H1 (cell line): ENCODE measurements at regions not wholly inside any gene's neighbourhood (a gene's known extent, or its start where the extent isn't known, plus 50 kb on each side); places are given as distances from the start of the nearest gene placed in this dataset.
A peak's percentile ranks its signal among the peaks of the same experiment; 100 is the strongest.

Experiments used
- CTCF ChIA-PET: fragments of 300-600 bp; sonication (Branson Sonifier 250); formaldehyde crosslinking; loops from one replicate; lab custom pipeline; 2021; ENCODE audit not compliant: partially characterized antibody; lab: Charles Lee
- POLR2A ChIA-PET: fragments of 300-600 bp; sonication (Branson Sonifier 250); formaldehyde crosslinking; loops from one replicate; lab custom pipeline; 2021; ENCODE audit warnings: inconsistent platforms; ENCODE audit not compliant: partially characterized antibody; lab: Charles Lee
- DNase-seq, 2 experiments: peaks; one replicate each; pipeline versions ENCODE4 v3.0.0 to v3.0.0-alpha.2; 2010 to 2022; ENCODE audit warnings: low spot score in 2 of 2, low read depth in 1 of 2, mixed read lengths in 1 of 2
- FAIRE-seq: peaks from 2 replicates; lab custom pipeline; 2011; peaks lifted over from hg19 to GRCh38; lab: Jason Lieb, UNC
- H2AFZ ChIP-seq: 2 replicates; pipeline ENCODE4 v1.8.1; 2012; ENCODE audit warnings: low read length, inconsistent platforms
- H2AK5ac ChIP-seq: 2 replicates; pipeline ENCODE4 v1.6.1; 2013; ENCODE audit warnings: low read depth, low read length
- H2BK120ac ChIP-seq: replicated peaks from 2 replicates; pipeline ENCODE3; 2013; ENCODE audit warnings: low read depth, low read length, inconsistent platforms
- H2BK12ac ChIP-seq: 2 replicates; pipeline ENCODE4 v1.6.1; 2013; ENCODE audit warnings: low read depth, low read length
- H2BK15ac ChIP-seq: 2 replicates; pipeline ENCODE4 v1.6.1; 2013; ENCODE audit warnings: low read length
- H2BK20ac ChIP-seq: 2 replicates; pipeline ENCODE4 v1.6.1; 2013; ENCODE audit warnings: low read length
- H2BK5ac ChIP-seq: 2 replicates; pipeline ENCODE4 v1.6.1; 2013; ENCODE audit warnings: low read depth, low read length
- H3K14ac ChIP-seq: 2 replicates; pipeline ENCODE4 v1.6.1; 2013; ENCODE audit warnings: inconsistent platforms; ENCODE audit not compliant: insufficient read length
- H3K18ac ChIP-seq: 2 replicates; pipeline ENCODE4 v1.6.1; 2013; ENCODE audit warnings: low read length; ENCODE audit errors: extremely low read depth
- H3K23ac ChIP-seq: 2 replicates; pipeline ENCODE4 v1.6.1; 2013; ENCODE audit warnings: inconsistent platforms; ENCODE audit not compliant: insufficient read length
- H3K23me2 ChIP-seq: 2 replicates; pipeline ENCODE4 v1.6.1; 2013; ENCODE audit warnings: low read depth, low read length
- H3K27ac ChIP-seq: 2 replicates; pipeline ENCODE4 v1.6.1; 2011; ENCODE audit warnings: low read depth, low read length, inconsistent platforms
- H3K27me3 ChIP-seq, 4 experiments: replicated peaks in 1 of 4; 1 replicate in 1 of 4; 2 replicates in 3 of 4; pipeline versions ENCODE4 v1.6.1 to v1.8.1; 2011 to 2013; ENCODE audit warnings: low read length in 3 of 4, mild to moderate bottlenecking in 3 of 4, inconsistent platforms in 2 of 4, mixed read lengths in 2 of 4, moderate library complexity in 1 of 4; ENCODE audit not compliant: control insufficient read depth in 3 of 4, insufficient read depth in 3 of 4; ENCODE audit errors: extremely low read depth in 1 of 4
- H3K36me3 ChIP-seq, 4 experiments: 2 replicates each; pipeline versions ENCODE4 v1.6.1 to v1.8.1; 2011 to 2013; ENCODE audit warnings: mild to moderate bottlenecking in 4 of 4, low read length in 3 of 4, moderate library complexity in 2 of 4, control low read depth in 1 of 4, inconsistent platforms in 1 of 4; ENCODE audit not compliant: insufficient read depth in 4 of 4, control insufficient read depth in 2 of 4
- H3K4ac ChIP-seq: replicated peaks from 2 replicates; pipeline ENCODE3; 2013; ENCODE audit warnings: low read length, low read depth, mixed read lengths, inconsistent platforms; ENCODE audit not compliant: insufficient read length
- H3K4me1 ChIP-seq, 4 experiments: replicated peaks in 1 of 4; 1 replicate in 1 of 4; 2 replicates in 3 of 4; pipeline versions ENCODE4 v1.6.1 to v1.8.1; 2011 to 2013; ENCODE audit warnings: low read length in 3 of 4, inconsistent platforms in 2 of 4, mixed read lengths in 1 of 4; ENCODE audit not compliant: insufficient read depth in 4 of 4, control insufficient read depth in 3 of 4
- H3K4me2 ChIP-seq, 2 experiments: 2 replicates each; pipeline versions ENCODE4 v1.6.1 to v1.8.1; 2011 to 2013; ENCODE audit warnings: low read depth in 2 of 2, low read length in 2 of 2, control low read depth in 1 of 2, inconsistent platforms in 1 of 2, mild to moderate bottlenecking in 1 of 2; ENCODE audit not compliant: insufficient read depth in 1 of 2
- H3K4me3 ChIP-seq, 4 experiments: fragments of 200-600, 300-600 bp in 1 of 4; sonication (generic), shearing (Covaris generic), sonication (Bioruptor Twin) in 1 of 4; 2 replicates each; pipeline versions ENCODE4 v1.5.1 to v1.8.1; 2011 to 2016; ENCODE audit warnings: low read length in 4 of 4, low read depth in 3 of 4, control low read depth in 2 of 4, inconsistent platforms in 2 of 4, mild to moderate bottlenecking in 2 of 4, mixed read lengths in 1 of 4, moderate library complexity in 1 of 4; ENCODE audit not compliant: insufficient read depth in 2 of 4; ENCODE audit errors: extremely low read depth in 1 of 4
- H3K56ac ChIP-seq: replicated peaks from 2 replicates; pipeline ENCODE3; 2013; ENCODE audit warnings: low read depth, mild to moderate bottlenecking, mixed read lengths, low read length, inconsistent platforms; ENCODE audit not compliant: insufficient read length
- H3K79me1 ChIP-seq: 2 replicates; pipeline ENCODE4 v1.6.1; 2013; ENCODE audit warnings: low read depth, low read length, control low read depth
- H3K79me2 ChIP-seq, 2 experiments: 2 replicates each; pipeline versions ENCODE4 v1.6.1 to v1.8.1; 2012 to 2013; ENCODE audit warnings: low read length in 2 of 2, mild to moderate bottlenecking in 2 of 2, inconsistent platforms in 1 of 2; ENCODE audit not compliant: insufficient read depth in 2 of 2, control insufficient read depth in 1 of 2
- H3K9ac ChIP-seq, 4 experiments: replicated peaks in 1 of 4; 1 replicate in 1 of 4; 2 replicates in 3 of 4; pipeline versions ENCODE4 v1.6.1 to v1.8.1; 2011 to 2013; ENCODE audit warnings: low read depth in 3 of 4, low read length in 3 of 4, control low read depth in 2 of 4, mild to moderate bottlenecking in 2 of 4, moderate library complexity in 2 of 4, inconsistent platforms in 1 of 4; ENCODE audit errors: extremely low read depth in 1 of 4
- H3K9me3 ChIP-seq, 2 experiments: 2 replicates each; pipeline versions ENCODE4 v1.6.1 to v1.8.1; 2012 to 2013; ENCODE audit warnings: mild to moderate bottlenecking in 2 of 2, moderate library complexity in 2 of 2, control low read depth in 1 of 2, inconsistent platforms in 1 of 2, low read depth in 1 of 2, low read length in 1 of 2, mixed read lengths in 1 of 2; ENCODE audit not compliant: insufficient read depth in 2 of 2
- H4K20me1 ChIP-seq, 2 experiments: replicated peaks in 1 of 2; 2 replicates each; pipeline versions ENCODE3 to v1.8.1; 2011 to 2013; ENCODE audit warnings: inconsistent platforms in 2 of 2, low read length in 2 of 2, mild to moderate bottlenecking in 1 of 2; ENCODE audit not compliant: insufficient read depth in 2 of 2, control insufficient read depth in 1 of 2
- H4K5ac ChIP-seq: 2 replicates; pipeline ENCODE4 v1.6.1; 2013; ENCODE audit warnings: low read length, low read depth, mixed read lengths, inconsistent platforms; ENCODE audit not compliant: insufficient read length
- H4K8ac ChIP-seq: 2 replicates; pipeline ENCODE4 v1.8.0; 2013; ENCODE audit warnings: mild to moderate bottlenecking, moderate library complexity, low read length, inconsistent platforms; ENCODE audit not compliant: insufficient read depth; ENCODE audit errors: extremely low read depth
- H4K91ac ChIP-seq: replicated peaks from 2 replicates; pipeline ENCODE3; 2013; ENCODE audit warnings: low read length, mixed read lengths, inconsistent platforms; ENCODE audit not compliant: insufficient read length
- CTCF ChIP-seq, 3 experiments: IDR thresholded peaks; 1 replicate in 2 of 3; 2 replicates in 1 of 3; pipeline versions ENCODE4 v1.5.1 to v1.6.1; 2011; ENCODE audit warnings: low read length in 3 of 3, mild to moderate bottlenecking in 3 of 3, inconsistent platforms in 2 of 3, low read depth in 1 of 3, moderate library complexity in 1 of 3; ENCODE audit not compliant: insufficient read depth in 1 of 3; ENCODE audit errors: control extremely low read depth in 1 of 3
- GABPA ChIP-seq: IDR thresholded peaks from 2 replicates; pipeline ENCODE4 v1.6.1; 2011; ENCODE audit warnings: mild to moderate bottlenecking, low read length, moderate library complexity, borderline replicate concordance; ENCODE audit not compliant: insufficient read depth
- KDM4A ChIP-seq: IDR thresholded peaks from one replicate; pipeline ENCODE4 v1.7.1; 2012; ENCODE audit warnings: low read depth, mild to moderate bottlenecking, moderate library complexity, low read length, inconsistent platforms; ENCODE audit not compliant: severe bottlenecking
- NANOG ChIP-seq: IDR thresholded peaks from 2 replicates; pipeline ENCODE4 v1.6.1; 2011; ENCODE audit warnings: low read length, low read depth, mild to moderate bottlenecking, inconsistent platforms; ENCODE audit not compliant: insufficient read depth, poor library complexity, severe bottlenecking
- RAD21 ChIP-seq, 2 experiments: IDR thresholded peaks in 1 of 2; conservative IDR thresholded peaks in 1 of 2; 2 replicates each; pipeline ENCODE4 v1.6.1; 2011; ENCODE audit warnings: low read depth in 2 of 2, low read length in 2 of 2, improper control_type of control experiment in 1 of 2, inconsistent platforms in 1 of 2, mild to moderate bottlenecking in 1 of 2, moderate library complexity in 1 of 2
- TCF12 ChIP-seq: IDR thresholded peaks from 2 replicates; pipeline ENCODE4 v1.6.1; 2011; ENCODE audit warnings: low read depth, mild to moderate bottlenecking, low read length
- YY1 ChIP-seq: IDR thresholded peaks from 2 replicates; pipeline ENCODE4 v1.6.1; 2011; ENCODE audit warnings: low read depth, mild to moderate bottlenecking, low read length
- WGBS, 2 experiments: shearing (Covaris generic) in 1 of 2; methylation state at CpG; one replicate each; pipeline versions ENCODE4 v1.1.6 to v1.1.7; 2013 to 2015; ENCODE audit warnings: low lambda C conversion rate in 2 of 2, mixed read lengths in 2 of 2, inconsistent platforms in 1 of 2, low coverage in 1 of 2, missing lambda C conversion rate in 1 of 2; ENCODE audit not compliant: insufficient replicate concordance in 2 of 2, insufficient coverage in 1 of 2, insufficient read length in 1 of 2; ENCODE audit errors: extremely low coverage in 1 of 2, missing lambda C conversion rate in 1 of 2; 5-methylcytosine and 5-hydroxymethylcytosine counted together

GRCh38 chr12:4099276-4099675 is 174.3 kb upstream of the CCND2 start:
- Histone ChIP-seq H3K36me3 (no peaks in the 10 kb centered on the region), H4K91ac (no peak overlapping the region), H2BK12ac (no peak overlapping the region), H3K79me2 (no peaks in the 10 kb centered on the region), H3K23ac (no peak overlapping the region), H2BK15ac (no peak overlapping the region), H3K4me2 (no peak overlapping the region), H3K9ac (no peak overlapping the region), H2BK5ac (no peak overlapping the region), H3K14ac (no peak overlapping the region), H3K9me3 (no peaks in the 10 kb centered on the region), H3K4ac (no peak overlapping the region), H2AK5ac (no peak overlapping the region), H2AFZ (no peak overlapping the region), H4K5ac (no peak overlapping the region), H3K23me2 (no peaks in the 10 kb centered on the region; the same call in 1 of the 2 replicates), H3K27ac (no peak overlapping the region), H3K4me1 (no peaks in the 10 kb centered on the region), H4K8ac (no peak overlapping the region; the same call in 1 of the 2 replicates), H2BK120ac (no peak overlapping the region), H3K56ac (no peak overlapping the region), H4K20me1 (no peaks in the 10 kb centered on the region), H3K27me3 (no peaks in the 10 kb centered on the region), H3K18ac (no peak overlapping the region), H2BK20ac (no peak overlapping the region), H3K4me3 (no peak overlapping the region), H3K79me1 (no peaks in the 10 kb centered on the region)
- TF ChIP-seq RAD21 (IDR thresholded peaks at IDR 0.05 in 1 of 2, conservative IDR thresholded peaks at IDR 0.05 in 1 of 2; ENCODE audit: low read depth in 2 of 2, low read length in 2 of 2) (peak; percentile 72 to 78), GABPA (no peak), KDM4A (no peak), NANOG (no peak), CTCF (IDR thresholded peaks at IDR 0.05; ENCODE audit: control extremely low read depth in 1 of 3, insufficient read depth in 1 of 3, low read depth in 1 of 3, low read length in 3 of 3) (peak; percentile 26 to 48 (median 46)), YY1 (no peak), TCF12 (no peak)
- ChIA-PET POLR2A (interaction anchor here (0.8 kb wide), 1 partner anchor 179 kb away, joined by 3 read pairs; no protein-coding TSS in a partner anchor), CTCF (interaction anchor here (0.7 to 5.8 kb wide), 18 partner anchors 11 to 214 kb away, joined by 3 to 47 read pairs (median 4); no protein-coding TSS in a partner anchor)
- DNase-seq (no peak), FAIRE-seq (no peak)
- WGBS, 2 experiments = 75% methylated on average over 1 of the region's 3 CpGs; no CpG with 5 or more reads in 1 of the 2 experiments
